Spleen (tissue), 7 donors: ENCODE measurements at regions not wholly inside any gene's neighbourhood (a gene's known extent, or its start where the extent isn't known, plus 50 kb on each side); places are given as distances from the start of the nearest gene placed in this dataset.

Experiments used
- POLR2A ChIP-seq, 3 donors: fragments of 450-650 bp; IDR thresholded peaks; one replicate each; pipeline ENCODE4 v1.5.1; 2017; ENCODE audit warnings: antibody characterized with exemption in 3 of 3, mild to moderate bottlenecking in 1 of 3
- TF ChIP-seq, protein P1 (sequence below), 11 experiments: fragments of 200-600 bp in 7 of 11; fragments of 450-650 bp in 4 of 11; sonication (generic) in 4 of 11; IDR thresholded peaks in 8 of 11; conservative IDR thresholded peaks in 3 of 11; 1 replicate in 7 of 11; 2 replicates in 4 of 11; pipeline versions ENCODE4 v1.4.0 to v1.8.0; 2016 to 2021; ENCODE audit warnings: antibody characterized with exemption in 11 of 11, inconsistent platforms in 4 of 11, mild to moderate bottlenecking in 1 of 11
- donor health status: DM: no; HTN: no; CAD: no; lungs with moderate emphysema.
- donor health status: DM: no; HTN: no; CAD: no.
- donor health status: DM: no; HTN: no; CAD: no.

- TF ChIP-seq POLR2A (IDR thresholded peaks at IDR 0.05) = no peak
- TF ChIP-seq, protein P1, sequence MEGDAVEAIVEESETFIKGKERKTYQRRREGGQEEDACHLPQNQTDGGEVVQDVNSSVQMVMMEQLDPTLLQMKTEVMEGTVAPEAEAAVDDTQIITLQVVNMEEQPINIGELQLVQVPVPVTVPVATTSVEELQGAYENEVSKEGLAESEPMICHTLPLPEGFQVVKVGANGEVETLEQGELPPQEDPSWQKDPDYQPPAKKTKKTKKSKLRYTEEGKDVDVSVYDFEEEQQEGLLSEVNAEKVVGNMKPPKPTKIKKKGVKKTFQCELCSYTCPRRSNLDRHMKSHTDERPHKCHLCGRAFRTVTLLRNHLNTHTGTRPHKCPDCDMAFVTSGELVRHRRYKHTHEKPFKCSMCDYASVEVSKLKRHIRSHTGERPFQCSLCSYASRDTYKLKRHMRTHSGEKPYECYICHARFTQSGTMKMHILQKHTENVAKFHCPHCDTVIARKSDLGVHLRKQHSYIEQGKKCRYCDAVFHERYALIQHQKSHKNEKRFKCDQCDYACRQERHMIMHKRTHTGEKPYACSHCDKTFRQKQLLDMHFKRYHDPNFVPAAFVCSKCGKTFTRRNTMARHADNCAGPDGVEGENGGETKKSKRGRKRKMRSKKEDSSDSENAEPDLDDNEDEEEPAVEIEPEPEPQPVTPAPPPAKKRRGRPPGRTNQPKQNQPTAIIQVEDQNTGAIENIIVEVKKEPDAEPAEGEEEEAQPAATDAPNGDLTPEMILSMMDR (IDR thresholded peaks at IDR 0.05 in 8 of 11, conservative IDR thresholded peaks at IDR 0.05 in 3 of 11) = no peak
Observed at GRCh38 chr14:94940263-94940993, 170.5 kb upstream of the GSC start.
